ENCODE measurements at regions not wholly inside any gene's neighbourhood (a gene's known extent, or its start where the extent isn't known, plus 50 kb on each side); places are given as distances from the start of the nearest gene placed in this dataset.

GRCh38 chr2:16032282-16033031 lies 92.1 kb downstream of the MYCN start:
- ATAC-seq = no peak
- Histone ChIP-seq H3K27me3 (no peaks in the 10 kb centered on the region), H3K27ac (no peak overlapping the region), H3K4me3 (no peak overlapping the region), H3K4me1 (no peaks in the 10 kb centered on the region), H3K36me3 (no peaks in the 10 kb centered on the region), H3K9me3 (no peaks in the 10 kb centered on the region)
- WGBS, 2 donors (ENCODE audit: low coverage in 1 of 2) = 63 to 96% methylated on average over 2 to 7 of the region's 11 CpGs
- no peak for TF ChIP-seq POLR2AphosphoS5 (IDR thresholded peaks at IDR 0.05)
- TF ChIP-seq EP300 (IDR thresholded peaks at IDR 0.05) = no peak
- TF ChIP-seq CTCF (IDR thresholded peaks at IDR 0.05) = no peak
- TF ChIP-seq POLR2A (IDR thresholded peaks at IDR 0.05) = no peak

GRCh38 chr2:16031848-16032159 lies 91.5 kb downstream of the MYCN start:
- ATAC-seq = no peak
- TF ChIP-seq CTCF (IDR thresholded peaks at IDR 0.05) (no peak), POLR2A (IDR thresholded peaks at IDR 0.05) (no peak), EP300 (IDR thresholded peaks at IDR 0.05) (no peak)
- Histone ChIP-seq H3K36me3 (no peaks in the 10 kb centered on the region), H3K4me1 (no peaks in the 10 kb centered on the region), H3K27ac (no peak overlapping the region), H3K9me3 (no peaks in the 10 kb centered on the region), H3K4me3 (no peak overlapping the region), H3K27me3 (no peaks in the 10 kb centered on the region)
- WGBS, 2 donors (ENCODE audit: low coverage in 1 of 2) = 53 to 59% methylated on average over 8 of the region's 8 CpGs

- Histone ChIP-seq H3K36me3 (no peaks in the 10 kb centered on the region), H3K9me3 (no peaks in the 10 kb centered on the region), H3K27ac (no peak overlapping the region), H3K4me1 (no peaks in the 10 kb centered on the region), H3K4me3 (no peak overlapping the region), H3K27me3 (no peaks in the 10 kb centered on the region)
- WGBS, 2 donors (ENCODE audit: low coverage in 1 of 2) = 61 to 62% methylated on average over 8 of the region's 11 CpGs
- no peak for TF ChIP-seq POLR2AphosphoS5 (IDR thresholded peaks at IDR 0.05)
- no peak for TF ChIP-seq EP300 (IDR thresholded peaks at IDR 0.05)
- no peak for TF ChIP-seq POLR2A (IDR thresholded peaks at IDR 0.05)
- TF ChIP-seq CTCF (IDR thresholded peaks at IDR 0.05) = no peak
- no peak for ATAC-seq
These were observed 90.9 kb downstream of the MYCN start for GRCh38 chr2:16031058-16031847.

GRCh38 chr2:16030206-16031057 lies 90.1 kb downstream of the MYCN start:
- WGBS, 2 donors (ENCODE audit: low coverage in 1 of 2) = 90% methylated on average over 6 of the region's 24 CpGs; no CpG with 5 or more reads in 1 of the 2 donors
- no peak for TF ChIP-seq CTCF (IDR thresholded peaks at IDR 0.05)
- no peak for TF ChIP-seq POLR2A (IDR thresholded peaks at IDR 0.05)
- TF ChIP-seq POLR2AphosphoS5 (IDR thresholded peaks at IDR 0.05) = no peak
- TF ChIP-seq EP300 (IDR thresholded peaks at IDR 0.05) = no peak
- Histone ChIP-seq H3K36me3 (no peaks in the 10 kb centered on the region), H3K27me3 (no peaks in the 10 kb centered on the region), H3K4me1 (no peaks in the 10 kb centered on the region), H3K4me3 (no peak overlapping the region), H3K27ac (no peak overlapping the region), H3K9me3 (no peaks in the 10 kb centered on the region)
- no peak for ATAC-seq

Measured in gastroesophageal sphincter (tissue), 4 donors.